Fibroblast of lung (primary cell): ENCODE measurements at regions not wholly inside any gene's neighbourhood (a gene's known extent, or its start where the extent isn't known, plus 50 kb on each side); places are given as distances from the start of the nearest gene placed in this dataset.

Source experiments
- DNase-seq, 2 donors: peaks; one replicate each; pipeline versions ENCODE4 v3.0.0 to v3.0.0-alpha.2; 2010; ENCODE audit warnings: low read depth in 2 of 2
- H2AFZ ChIP-seq: 2 replicates; pipeline ENCODE4 v1.5.1; 2012; ENCODE audit warnings: low read length, control low read depth, inconsistent platforms
- H3K27ac ChIP-seq: 2 replicates; pipeline ENCODE4 v1.5.1; 2011; ENCODE audit warnings: low read length, control low read depth; ENCODE audit not compliant: insufficient read depth
- H3K27me3 ChIP-seq: 2 replicates; pipeline ENCODE4 v1.5.1; 2011; ENCODE audit warnings: mild to moderate bottlenecking, low read length; ENCODE audit not compliant: control insufficient read depth, insufficient read depth
- H3K36me3 ChIP-seq: 2 replicates; pipeline ENCODE4 v1.5.1; 2011; ENCODE audit warnings: low read length; ENCODE audit not compliant: control insufficient read depth, insufficient read depth
- H3K4me1 ChIP-seq: 2 replicates; pipeline ENCODE4 v1.5.1; 2011; ENCODE audit warnings: low read length; ENCODE audit not compliant: control insufficient read depth, insufficient read depth; ENCODE audit errors: extremely low read depth
- H3K4me2 ChIP-seq: 2 replicates; pipeline ENCODE4 v1.5.1; 2011; ENCODE audit warnings: low read length, control low read depth; ENCODE audit not compliant: insufficient read depth; ENCODE audit errors: extremely low read depth
- H3K4me3 ChIP-seq, 4 experiments: fragments of 200-600 bp in 1 of 4; sonication (generic) in 1 of 4; replicated peaks in 1 of 4; 2 replicates each; pipeline ENCODE4 v1.5.1; 2011 to 2016; ENCODE audit warnings: low read length in 4 of 4, low read depth in 3 of 4, mild to moderate bottlenecking in 3 of 4, control low read depth in 2 of 4, inconsistent platforms in 1 of 4, mixed read lengths in 1 of 4; ENCODE audit not compliant: insufficient read depth in 1 of 4; ENCODE audit errors: control extremely low read depth in 1 of 4
- H3K79me2 ChIP-seq: 2 replicates; pipeline ENCODE4 v1.5.1; 2012; ENCODE audit warnings: mild to moderate bottlenecking, low read length, inconsistent platforms; ENCODE audit not compliant: control insufficient read depth, insufficient read depth
- H3K9ac ChIP-seq: 2 replicates; pipeline ENCODE4 v1.5.1; 2011; ENCODE audit warnings: mild to moderate bottlenecking, low read length, control low read depth; ENCODE audit not compliant: insufficient read depth
- H3K9me3 ChIP-seq: 2 replicates; pipeline ENCODE4 v1.5.1; 2012; ENCODE audit warnings: low read depth, low read length; ENCODE audit not compliant: control insufficient read depth, insufficient read depth
- H4K20me1 ChIP-seq: 2 replicates; pipeline ENCODE4 v1.5.1; 2011; ENCODE audit warnings: low read length; ENCODE audit not compliant: control insufficient read depth, insufficient read depth; ENCODE audit errors: extremely low read depth
- EZH2 ChIP-seq: IDR thresholded peaks from 2 replicates; pipeline ENCODE4 v1.5.1; 2012; ENCODE audit warnings: low read length, control low read depth, mild to moderate bottlenecking; ENCODE audit errors: missing control alignments
- TF ChIP-seq, protein P1 (sequence below), 2 donors: IDR thresholded peaks in 1 of 2; conservative IDR thresholded peaks in 1 of 2; 1 replicate in 1 of 2; 2 replicates in 1 of 2; pipeline ENCODE4 v1.5.1; 2011 to 2012; ENCODE audit warnings: low read length in 2 of 2, control low read depth in 1 of 2, inconsistent platforms in 1 of 2, low read depth in 1 of 2, mild to moderate bottlenecking in 1 of 2

DNA sequence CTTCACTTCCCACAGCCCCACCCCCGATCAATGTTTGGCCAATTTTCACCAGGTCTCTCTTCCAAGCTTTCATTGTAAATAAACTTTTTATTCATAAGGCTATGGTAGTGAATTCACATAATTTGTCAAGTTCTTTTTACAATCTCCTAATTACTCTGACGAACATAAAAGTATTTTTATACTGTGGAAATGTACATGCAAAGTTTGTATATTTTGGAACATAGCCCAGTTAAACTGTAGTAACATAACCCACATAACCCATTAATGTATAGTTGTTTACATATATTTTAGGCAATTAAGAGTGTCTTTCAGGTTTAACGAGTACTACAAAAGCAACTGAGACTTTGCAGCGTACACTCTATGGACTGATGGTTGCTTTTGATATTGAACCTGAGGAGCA lies 228.3 kb upstream of the ERBB4 start:
- Histone ChIP-seq H3K4me2 (no peak overlapping the region), H3K4me1 (no peaks in the 10 kb centered on the region), H2AFZ (peak overlapping the region; percentile 41), H3K9me3 (no peaks in the 10 kb centered on the region), H4K20me1 (no peaks in the 10 kb centered on the region), H3K36me3 (no peaks in the 10 kb centered on the region), H3K79me2 (no peaks in the 10 kb centered on the region), H3K9ac (no peak overlapping the region), H3K4me3 (no peak overlapping the region), H3K27ac (no peak overlapping the region), H3K27me3 (no peaks in the 10 kb centered on the region)
- TF ChIP-seq, protein P1, sequence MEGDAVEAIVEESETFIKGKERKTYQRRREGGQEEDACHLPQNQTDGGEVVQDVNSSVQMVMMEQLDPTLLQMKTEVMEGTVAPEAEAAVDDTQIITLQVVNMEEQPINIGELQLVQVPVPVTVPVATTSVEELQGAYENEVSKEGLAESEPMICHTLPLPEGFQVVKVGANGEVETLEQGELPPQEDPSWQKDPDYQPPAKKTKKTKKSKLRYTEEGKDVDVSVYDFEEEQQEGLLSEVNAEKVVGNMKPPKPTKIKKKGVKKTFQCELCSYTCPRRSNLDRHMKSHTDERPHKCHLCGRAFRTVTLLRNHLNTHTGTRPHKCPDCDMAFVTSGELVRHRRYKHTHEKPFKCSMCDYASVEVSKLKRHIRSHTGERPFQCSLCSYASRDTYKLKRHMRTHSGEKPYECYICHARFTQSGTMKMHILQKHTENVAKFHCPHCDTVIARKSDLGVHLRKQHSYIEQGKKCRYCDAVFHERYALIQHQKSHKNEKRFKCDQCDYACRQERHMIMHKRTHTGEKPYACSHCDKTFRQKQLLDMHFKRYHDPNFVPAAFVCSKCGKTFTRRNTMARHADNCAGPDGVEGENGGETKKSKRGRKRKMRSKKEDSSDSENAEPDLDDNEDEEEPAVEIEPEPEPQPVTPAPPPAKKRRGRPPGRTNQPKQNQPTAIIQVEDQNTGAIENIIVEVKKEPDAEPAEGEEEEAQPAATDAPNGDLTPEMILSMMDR (conservative IDR thresholded peaks at IDR 0.05 in 1 of 2, IDR thresholded peaks at IDR 0.05 in 1 of 2; ENCODE audit: low read depth in 1 of 2, low read length in 2 of 2): no peak
- TF ChIP-seq EZH2: no peak
- peak in 1 of 2 donors; percentile 1 for DNase-seq

DNA sequence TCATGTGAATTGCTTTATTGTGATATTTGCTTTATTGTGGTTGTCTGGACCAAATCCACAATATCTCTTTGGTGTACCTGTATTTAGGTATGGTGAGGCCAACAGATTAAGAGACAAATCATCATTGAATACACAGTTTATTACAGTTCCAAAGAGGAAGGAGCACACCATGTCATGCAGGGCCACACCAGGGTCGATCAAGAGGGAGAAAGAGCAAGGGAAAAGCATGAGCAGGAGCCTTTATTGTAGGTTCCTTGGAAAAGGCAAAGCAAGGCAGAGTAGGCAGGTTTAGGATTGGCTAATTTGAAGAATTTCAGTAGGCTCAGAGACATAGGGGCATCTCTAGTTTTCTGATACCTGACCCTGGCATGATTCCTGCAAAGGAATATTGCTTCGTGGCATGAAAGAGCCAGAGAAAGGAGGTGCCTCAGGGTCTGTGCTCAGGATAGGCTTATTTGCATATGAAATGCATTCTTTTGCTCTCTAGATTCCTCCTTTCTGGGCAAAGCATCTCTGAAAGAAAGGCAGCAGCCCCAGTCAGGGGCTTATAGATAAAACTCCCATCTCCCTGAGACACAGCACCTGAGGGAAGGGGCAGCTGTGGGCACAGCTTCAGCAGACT lies 214.2 kb upstream of the ERBB4 start:
- Histone ChIP-seq H3K36me3 (no peaks in the 10 kb centered on the region), H3K4me2 (no peak overlapping the region), H3K27me3 (no peaks in the 10 kb centered on the region), H2AFZ (no peak overlapping the region), H4K20me1 (no peaks in the 10 kb centered on the region), H3K79me2 (no peaks in the 10 kb centered on the region), H3K4me1 (no peaks in the 10 kb centered on the region), H3K27ac (no peak overlapping the region), H3K9ac (no peak overlapping the region), H3K9me3 (no peaks in the 10 kb centered on the region), H3K4me3 (no peak overlapping the region)
- DNase-seq: no peak
- no peak for TF ChIP-seq EZH2
- TF ChIP-seq, protein P1 (conservative IDR thresholded peaks at IDR 0.05 in 1 of 2, IDR thresholded peaks at IDR 0.05 in 1 of 2; ENCODE audit: low read depth in 1 of 2, low read length in 2 of 2): no peak

GRCh38 chr2:212745359-212745758 lies 206.8 kb upstream of the ERBB4 start:
- no peaks in the 10 kb centered on the region for H3K4me1 ChIP-seq
- TF ChIP-seq, protein P1 (conservative IDR thresholded peaks at IDR 0.05 in 1 of 2, IDR thresholded peaks at IDR 0.05 in 1 of 2; ENCODE audit: low read depth in 1 of 2, low read length in 2 of 2): no peak
- no peak for TF ChIP-seq EZH2
- no peak for DNase-seq
- no peaks in the 10 kb centered on the region for H3K9me3 ChIP-seq
- no peak overlapping the region for H3K4me2 ChIP-seq
- H3K4me3 ChIP-seq: no peak overlapping the region
- no peaks in the 10 kb centered on the region for H3K36me3 ChIP-seq
- H3K27me3 ChIP-seq: no peaks in the 10 kb centered on the region
- H3K79me2 ChIP-seq: no peaks in the 10 kb centered on the region
- no peak overlapping the region for H3K9ac ChIP-seq
- no peak overlapping the region for H3K27ac ChIP-seq
- no peak overlapping the region for H2AFZ ChIP-seq
- no peaks in the 10 kb centered on the region for H4K20me1 ChIP-seq
